BLaER1 (cell line): ENCODE measurements at regions not wholly inside any gene's neighbourhood (a gene's known extent, or its start where the extent isn't known, plus 50 kb on each side); places are given as distances from the start of the nearest gene placed in this dataset.
"Not testable (repeated sequence)": the region's sequence is repeated elsewhere in the genome, so short reads cannot be mapped to it uniquely, and the experiment has no call there.

ENCODE experiments used
- H3K27ac ChIP-seq: shearing (Covaris generic); formaldehyde crosslinking; 2 replicates; pipeline ENCODE4 v1.8.1; 2022
- H3K27me3 ChIP-seq: shearing (Covaris generic); formaldehyde crosslinking; 2 replicates; pipeline ENCODE4 v1.8.1; 2022
- H3K36me3 ChIP-seq: shearing (Covaris generic); formaldehyde crosslinking; 2 replicates; pipeline ENCODE4 v1.8.1; 2022
- H3K4me1 ChIP-seq: shearing (Covaris generic); formaldehyde crosslinking; 2 replicates; pipeline ENCODE4 v1.8.1; 2022
- H3K4me2 ChIP-seq: shearing (Covaris generic); formaldehyde crosslinking; 2 replicates; pipeline ENCODE4 v1.8.1; 2022
- H3K4me3 ChIP-seq: shearing (Covaris generic); formaldehyde crosslinking; 2 replicates; pipeline ENCODE4 v1.8.1; 2022
- H3K9ac ChIP-seq: shearing (Covaris generic); formaldehyde crosslinking; 2 replicates; pipeline ENCODE4 v1.8.1; 2022
- H3K9me3 ChIP-seq: shearing (Covaris generic); formaldehyde crosslinking; 2 replicates; pipeline ENCODE4 v1.8.1; 2022
- H4K20me1 ChIP-seq: shearing (Covaris generic); formaldehyde crosslinking; 2 replicates; pipeline ENCODE4 v1.8.1; 2022
- Cebpa-rat ChIP-seq: shearing (Covaris generic); IDR thresholded peaks from 2 replicates; pipeline ENCODE4 v1.8.1; 2022

GRCh38 chr18:14221689-14222088 lies 89.5 kb upstream of the ZNF519 start:
- TF ChIP-seq Cebpa-rat, result no peak

GRCh38 chr18:14215952-14216351 lies 83.7 kb upstream of the ZNF519 start:
- H3K36me3 ChIP-seq, H4K20me1 ChIP-seq, H3K9ac ChIP-seq, H3K9me3 ChIP-seq, H3K4me2 ChIP-seq, H3K4me1 ChIP-seq, H3K27me3 ChIP-seq, H3K4me3 ChIP-seq, H3K27ac ChIP-seq: not testable (repeated sequence)

More at GRCh38 chr18:14221689-14222088, 89.5 kb upstream of the ZNF519 start:
- no peaks in the 10 kb centered on the region for H4K20me1 ChIP-seq
- H3K9me3 ChIP-seq, result peaks cover 39% of the 10 kb centered on the region
- H3K9ac ChIP-seq, result no peak overlapping the region
- no peaks in the 10 kb centered on the region for H3K36me3 ChIP-seq
- no peak overlapping the region for H3K4me2 ChIP-seq
- H3K4me3 ChIP-seq, result no peak overlapping the region
- H3K27ac ChIP-seq, result no peak overlapping the region
- no peaks in the 10 kb centered on the region for H3K4me1 ChIP-seq
- H3K27me3 ChIP-seq, result no peaks in the 10 kb centered on the region

- H3K27me3 ChIP-seq, H3K4me3 ChIP-seq, H3K36me3 ChIP-seq, H3K4me2 ChIP-seq, H3K9ac ChIP-seq, H3K4me1 ChIP-seq, H3K9me3 ChIP-seq, H4K20me1 ChIP-seq, H3K27ac ChIP-seq: not testable (repeated sequence)
These were observed 71.2 kb upstream of the ZNF519 start for GRCh38 chr18:14203424-14203823.

GRCh38 chr18:14190776-14191442 lies 58.7 kb upstream of the ZNF519 start:
- H3K9me3 ChIP-seq, H3K4me2 ChIP-seq, H4K20me1 ChIP-seq, H3K4me1 ChIP-seq, H3K9ac ChIP-seq, H3K36me3 ChIP-seq, H3K27ac ChIP-seq, H3K27me3 ChIP-seq, H3K4me3 ChIP-seq: not testable (repeated sequence)

- no peaks in the 10 kb centered on the region for H3K36me3 ChIP-seq
- no peak overlapping the region for H3K4me3 ChIP-seq
- H3K27me3 ChIP-seq, result no peaks in the 10 kb centered on the region
- H3K9ac ChIP-seq, result no peak overlapping the region
- H3K27ac ChIP-seq, result no peak overlapping the region
- H3K9me3 ChIP-seq, result no peaks in the 10 kb centered on the region
- no peak for TF ChIP-seq Cebpa-rat
- H3K4me2 ChIP-seq, result no peak overlapping the region
- no peaks in the 10 kb centered on the region for H3K4me1 ChIP-seq
- H4K20me1 ChIP-seq, result no peaks in the 10 kb centered on the region
These were observed 57.6 kb upstream of the ZNF519 start for GRCh38 chr18:14189858-14190257.

GRCh38 chr18:14188751-14189406 lies 56.6 kb upstream of the ZNF519 start:
- not testable (repeated sequence) for H3K36me3 ChIP-seq, H3K4me2 ChIP-seq, H3K4me3 ChIP-seq, H4K20me1 ChIP-seq, H3K27ac ChIP-seq, H3K9ac ChIP-seq, H3K4me1 ChIP-seq, H3K27me3 ChIP-seq, H3K9me3 ChIP-seq
